ENCODE measurements at regions not wholly inside any gene's neighbourhood (a gene's known extent, or its start where the extent isn't known, plus 50 kb on each side); places are given as distances from the start of the nearest gene placed in this dataset.

DNA sequence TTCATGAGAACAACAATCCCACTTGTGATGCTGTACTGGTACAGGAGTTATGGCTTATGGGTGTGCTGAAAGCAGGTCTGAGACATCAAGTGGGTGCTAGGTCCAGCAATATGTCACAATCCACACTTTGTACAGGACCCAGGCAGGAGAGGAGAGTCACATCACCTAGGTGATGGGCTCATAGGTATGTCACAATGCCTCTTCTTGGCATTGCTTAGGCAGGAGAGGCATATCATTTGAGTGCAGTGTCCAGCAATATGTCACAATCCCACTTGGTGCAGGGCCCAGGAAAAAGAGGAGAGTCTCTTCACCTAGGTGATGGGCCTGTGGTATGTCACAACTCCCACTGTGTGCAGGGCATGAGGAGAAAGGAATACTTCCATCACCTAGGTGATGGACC, 2110.0 kb downstream of the TP53TG3F start:
- TF ChIP-seq, protein P1, sequence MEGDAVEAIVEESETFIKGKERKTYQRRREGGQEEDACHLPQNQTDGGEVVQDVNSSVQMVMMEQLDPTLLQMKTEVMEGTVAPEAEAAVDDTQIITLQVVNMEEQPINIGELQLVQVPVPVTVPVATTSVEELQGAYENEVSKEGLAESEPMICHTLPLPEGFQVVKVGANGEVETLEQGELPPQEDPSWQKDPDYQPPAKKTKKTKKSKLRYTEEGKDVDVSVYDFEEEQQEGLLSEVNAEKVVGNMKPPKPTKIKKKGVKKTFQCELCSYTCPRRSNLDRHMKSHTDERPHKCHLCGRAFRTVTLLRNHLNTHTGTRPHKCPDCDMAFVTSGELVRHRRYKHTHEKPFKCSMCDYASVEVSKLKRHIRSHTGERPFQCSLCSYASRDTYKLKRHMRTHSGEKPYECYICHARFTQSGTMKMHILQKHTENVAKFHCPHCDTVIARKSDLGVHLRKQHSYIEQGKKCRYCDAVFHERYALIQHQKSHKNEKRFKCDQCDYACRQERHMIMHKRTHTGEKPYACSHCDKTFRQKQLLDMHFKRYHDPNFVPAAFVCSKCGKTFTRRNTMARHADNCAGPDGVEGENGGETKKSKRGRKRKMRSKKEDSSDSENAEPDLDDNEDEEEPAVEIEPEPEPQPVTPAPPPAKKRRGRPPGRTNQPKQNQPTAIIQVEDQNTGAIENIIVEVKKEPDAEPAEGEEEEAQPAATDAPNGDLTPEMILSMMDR (IDR thresholded peaks at IDR 0.05): no peak
- TF ChIP-seq EP300 (IDR thresholded peaks at IDR 0.05) (no peak), POLR2A (IDR thresholded peaks at IDR 0.05) (no peak)
